Endothelial cell of umbilical vein (primary cell): ENCODE measurements at regions not wholly inside any gene's neighbourhood (a gene's known extent, or its start where the extent isn't known, plus 50 kb on each side); places are given as distances from the start of the nearest gene placed in this dataset.

Experiments
- BruUV-seq: library from RNA; stranded (reverse); fragments of 400-500 nt; replicated peaks from 2 replicates; lab custom pipeline; 2021; lab: Mats Ljungman, UMichigan
- CTCF ChIA-PET: fragments of 300-600, 350-600 bp; sonication (Branson Sonifier 250); formaldehyde crosslinking; loops from one replicate; lab custom pipeline; 2021; ENCODE audit warnings: antibody characterized with exemption, inconsistent platforms; lab: Charles Lee
- POLR2A ChIA-PET: fragments of 300-600, 350-600 bp; sonication (Branson Sonifier 250); formaldehyde crosslinking; loops from one replicate; lab custom pipeline; 2021; ENCODE audit warnings: antibody characterized with exemption, inconsistent platforms; lab: Charles Lee
- DNase-seq: peaks from one replicate; pipeline ENCODE4 v3.0.0-alpha.2; 2011; ENCODE audit warnings: low read depth, low spot score
- FAIRE-seq: peaks from 2 replicates; lab custom pipeline; 2011; peaks lifted over from hg19 to GRCh38; lab: Jason Lieb, UNC
- H2AFZ ChIP-seq: 2 replicates; pipeline ENCODE4 v1.6.0; 2012; ENCODE audit warnings: low read depth, low read length, control low read depth, inconsistent platforms
- H3K27ac ChIP-seq: 2 replicates; pipeline ENCODE4 v1.5.1; 2011; ENCODE audit warnings: low read depth, mild to moderate bottlenecking, control low read depth, low read length, moderate library complexity; ENCODE audit not compliant: insufficient read depth
- H3K27me3 ChIP-seq, 2 experiments: 2 replicates each; pipeline versions ENCODE4 v1.6.0 to v1.6.1; 2011; ENCODE audit warnings: low read length in 2 of 2, mixed read lengths in 1 of 2; ENCODE audit not compliant: control insufficient read depth in 2 of 2, insufficient read depth in 2 of 2
- H3K36me3 ChIP-seq, 2 experiments: 2 replicates in 1 of 2; 3 replicates in 1 of 2; pipeline ENCODE4 v1.5.1; 2011; ENCODE audit warnings: low read length in 2 of 2, mild to moderate bottlenecking in 1 of 2, moderate library complexity in 1 of 2; ENCODE audit not compliant: control insufficient read depth in 2 of 2, insufficient read depth in 2 of 2; ENCODE audit errors: extremely low read depth in 1 of 2
- H3K4me1 ChIP-seq: 3 replicates; pipeline ENCODE4 v1.5.1; 2011; ENCODE audit warnings: mild to moderate bottlenecking, low read length; ENCODE audit not compliant: control insufficient read depth, insufficient read depth; ENCODE audit errors: extremely low read depth
- H3K4me2 ChIP-seq: 2 replicates; pipeline ENCODE4 v1.6.1; 2011; ENCODE audit warnings: low read length, control low read depth, mixed read lengths; ENCODE audit not compliant: insufficient read depth
- H3K4me3 ChIP-seq, 3 experiments: fragments of 200-600 bp in 1 of 3; sonication (generic), shearing (Covaris generic) in 1 of 3; replicated peaks in 1 of 3; 2 replicates each; pipeline ENCODE4 v1.5.1; 2011 to 2016; ENCODE audit warnings: control low read depth in 3 of 3, low read length in 3 of 3, mild to moderate bottlenecking in 2 of 3, inconsistent platforms in 1 of 3, low read depth in 1 of 3, moderate library complexity in 1 of 3; ENCODE audit not compliant: insufficient read depth in 1 of 3
- H3K79me2 ChIP-seq: 2 replicates; pipeline ENCODE4 v1.6.0; 2012; ENCODE audit warnings: low read length, inconsistent platforms; ENCODE audit not compliant: control insufficient read depth, insufficient read depth
- H3K9ac ChIP-seq: replicated peaks from 2 replicates; pipeline ENCODE3; 2011; ENCODE audit warnings: low read length, control low read depth; ENCODE audit not compliant: insufficient read depth; ENCODE audit errors: extremely low read depth
- H3K9me1 ChIP-seq: replicated peaks from 3 replicates; pipeline ENCODE4 v1.6.0; 2011; ENCODE audit warnings: mild to moderate bottlenecking, low read length; ENCODE audit not compliant: control insufficient read depth, insufficient read depth; ENCODE audit errors: extremely low read depth
- H3K9me3 ChIP-seq: replicated peaks from 2 replicates; pipeline ENCODE4 v1.5.1; 2012; ENCODE audit warnings: low read length, inconsistent platforms; ENCODE audit not compliant: control insufficient read depth, insufficient read depth
- H4K20me1 ChIP-seq: replicated peaks from 2 replicates; pipeline ENCODE3; 2011; ENCODE audit warnings: mild to moderate bottlenecking, low read length; ENCODE audit not compliant: control insufficient read depth, insufficient read depth; ENCODE audit errors: extremely low read depth
- EZH2 ChIP-seq: IDR thresholded peaks from 2 replicates; pipeline ENCODE4 v1.6.1; 2012; ENCODE audit warnings: borderline replicate concordance, low read depth, mild to moderate bottlenecking, moderate library complexity, low read length, inconsistent platforms; ENCODE audit not compliant: severe bottlenecking
- FOS ChIP-seq: IDR thresholded peaks from 2 replicates; pipeline ENCODE4 v1.6.1; 2011; ENCODE audit warnings: mild to moderate bottlenecking, low read length, moderate library complexity, borderline replicate concordance; ENCODE audit not compliant: insufficient read depth
- GATA2 ChIP-seq: IDR thresholded peaks from 2 replicates; pipeline ENCODE4 v1.7.0; 2011; ENCODE audit warnings: low read depth, mild to moderate bottlenecking, moderate library complexity, mixed read lengths, low read length; ENCODE audit not compliant: insufficient read length, insufficient read depth
- JUN ChIP-seq: IDR thresholded peaks from 2 replicates; pipeline ENCODE4 v1.6.1; 2011; ENCODE audit warnings: borderline replicate concordance, low read depth; ENCODE audit not compliant: insufficient read length, insufficient read depth
- MYC ChIP-seq: IDR thresholded peaks from one replicate; pipeline ENCODE4 v1.6.1; 2011; ENCODE audit warnings: mild to moderate bottlenecking, low read depth, low read length
- POLR2A ChIP-seq: IDR thresholded peaks from 2 replicates; pipeline ENCODE4 v1.6.1; 2012; ENCODE audit warnings: low read depth, mild to moderate bottlenecking, control low read depth, low read length
- POLR2AphosphoS5 ChIP-seq: IDR thresholded peaks from 2 replicates; pipeline ENCODE4 v1.6.1; 2012; ENCODE audit warnings: low read depth, mild to moderate bottlenecking, control low read depth, low read length, moderate library complexity; ENCODE audit not compliant: insufficient read depth
- dilution Hi-C: fragments of 300-500 bp; cut with MboI; formaldehyde crosslinking; loops from one replicate; pipeline ENCODE4 v1.15.0; 2019; ENCODE audit warnings: low sequenced_read_pairs; ENCODE audit not compliant: extremely low pct_ligation_motif_present
- intact Hi-C: fragments of 100-400 bp; cut with micrococcal nuclease; formaldehyde crosslinking; loops from one replicate; pipeline ENCODE4 v1.10.0; 2022
- TF ChIP-seq, protein P1 (sequence below), 2 donors: IDR thresholded peaks; 1 replicate in 1 of 2; 2 replicates in 1 of 2; pipeline ENCODE4 v1.5.1; 2011; ENCODE audit warnings: low read length in 2 of 2, mild to moderate bottlenecking in 2 of 2, moderate library complexity in 2 of 2, control low read depth in 1 of 2, inconsistent platforms in 1 of 2, low read depth in 1 of 2; ENCODE audit not compliant: insufficient read depth in 1 of 2; ENCODE audit errors: extremely low read depth in 1 of 2
- TF ChIP-seq, protein P2 (sequence below): IDR thresholded peaks from 2 replicates; pipeline ENCODE4 v1.6.1; 2011; ENCODE audit not compliant: insufficient read depth, insufficient read length

DNA sequence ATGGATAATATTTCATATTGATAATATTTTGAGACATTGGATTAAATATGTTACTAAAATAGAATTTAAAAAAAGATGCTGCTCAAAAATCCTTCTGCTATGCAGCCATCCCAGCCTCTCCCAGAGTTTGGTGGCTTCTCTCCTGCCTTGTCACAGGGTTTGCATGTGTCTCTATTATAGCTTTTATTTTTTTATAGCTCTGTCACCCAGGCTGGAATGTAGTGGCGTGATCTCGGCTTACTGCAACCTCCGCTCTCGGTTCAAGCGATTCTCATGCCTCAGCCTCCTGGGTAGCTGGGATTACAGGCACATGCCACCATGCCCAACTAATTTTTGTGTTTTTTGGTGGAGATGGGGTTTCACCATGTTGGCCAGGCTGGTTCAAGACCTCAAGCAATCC is 50.7 kb upstream of the ID3 start:
- Histone ChIP-seq H3K27me3 (peaks cover 2 to 10% of the 10 kb centered on the region in 2 experiments), H3K9me3 (no peaks in the 10 kb centered on the region), H2AFZ (no peak overlapping the region), H3K27ac (no peak overlapping the region), H3K4me2 (no peak overlapping the region), H3K4me1 (no peaks in the 10 kb centered on the region), H3K9ac (no peak overlapping the region), H3K9me1 (no peaks in the 10 kb centered on the region), H3K4me3 (no peak overlapping the region), H3K79me2 (no peaks in the 10 kb centered on the region), H3K36me3 (no peaks in the 10 kb centered on the region), H4K20me1 (no peaks in the 10 kb centered on the region)
- FAIRE-seq (no peak), DNase-seq (no peak)
- POLR2A ChIA-PET, result no interaction called here
- intact Hi-C loops (no loop called here), dilution Hi-C loops (no loop called here)
- TF ChIP-seq POLR2A, result no peak
- no peak for TF ChIP-seq MYC
- no peak for TF ChIP-seq GATA2
- TF ChIP-seq, protein P1, sequence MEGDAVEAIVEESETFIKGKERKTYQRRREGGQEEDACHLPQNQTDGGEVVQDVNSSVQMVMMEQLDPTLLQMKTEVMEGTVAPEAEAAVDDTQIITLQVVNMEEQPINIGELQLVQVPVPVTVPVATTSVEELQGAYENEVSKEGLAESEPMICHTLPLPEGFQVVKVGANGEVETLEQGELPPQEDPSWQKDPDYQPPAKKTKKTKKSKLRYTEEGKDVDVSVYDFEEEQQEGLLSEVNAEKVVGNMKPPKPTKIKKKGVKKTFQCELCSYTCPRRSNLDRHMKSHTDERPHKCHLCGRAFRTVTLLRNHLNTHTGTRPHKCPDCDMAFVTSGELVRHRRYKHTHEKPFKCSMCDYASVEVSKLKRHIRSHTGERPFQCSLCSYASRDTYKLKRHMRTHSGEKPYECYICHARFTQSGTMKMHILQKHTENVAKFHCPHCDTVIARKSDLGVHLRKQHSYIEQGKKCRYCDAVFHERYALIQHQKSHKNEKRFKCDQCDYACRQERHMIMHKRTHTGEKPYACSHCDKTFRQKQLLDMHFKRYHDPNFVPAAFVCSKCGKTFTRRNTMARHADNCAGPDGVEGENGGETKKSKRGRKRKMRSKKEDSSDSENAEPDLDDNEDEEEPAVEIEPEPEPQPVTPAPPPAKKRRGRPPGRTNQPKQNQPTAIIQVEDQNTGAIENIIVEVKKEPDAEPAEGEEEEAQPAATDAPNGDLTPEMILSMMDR (IDR thresholded peaks at IDR 0.05; ENCODE audit: extremely low read depth in 1 of 2, insufficient read depth in 1 of 2, low read depth in 1 of 2, low read length in 2 of 2), result no peak
- TF ChIP-seq, protein P2, sequence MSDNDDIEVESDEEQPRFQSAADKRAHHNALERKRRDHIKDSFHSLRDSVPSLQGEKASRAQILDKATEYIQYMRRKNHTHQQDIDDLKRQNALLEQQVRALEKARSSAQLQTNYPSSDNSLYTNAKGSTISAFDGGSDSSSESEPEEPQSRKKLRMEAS, result no peak
- no peak for TF ChIP-seq EZH2
- no peak for TF ChIP-seq FOS
- TF ChIP-seq POLR2AphosphoS5, result no peak
- TF ChIP-seq JUN, result no peak
- CTCF ChIA-PET, result interaction anchor here (1.4 to 1.8 kb wide), 2 partner anchors 25 kb away, joined by 3 to 4 read pairs; no protein-coding TSS in a partner anchor
- BruUV-seq, result no TSS peak
